Peyer's patch (tissue), 4 donors: ENCODE measurements at regions not wholly inside any gene's neighbourhood (a gene's known extent, or its start where the extent isn't known, plus 50 kb on each side); places are given as distances from the start of the nearest gene placed in this dataset.

ENCODE experiments used
- CTCF ChIP-seq, 6 experiments: fragments of 450-650 bp in 4 of 6; fragments of 200-600 bp in 2 of 6; sonication (generic) in 1 of 6; IDR thresholded peaks; one replicate each; pipeline ENCODE4 v1.5.1; 2017 to 2019; ENCODE audit warnings: antibody characterized with exemption in 6 of 6, mild to moderate bottlenecking in 3 of 6, moderate library complexity in 1 of 6
- POLR2A ChIP-seq, 2 donors: fragments of 450-650 bp; IDR thresholded peaks; one replicate each; pipeline ENCODE4 v1.5.1; 2017; ENCODE audit warnings: antibody characterized with exemption in 2 of 2, mild to moderate bottlenecking in 2 of 2, moderate library complexity in 2 of 2

DNA sequence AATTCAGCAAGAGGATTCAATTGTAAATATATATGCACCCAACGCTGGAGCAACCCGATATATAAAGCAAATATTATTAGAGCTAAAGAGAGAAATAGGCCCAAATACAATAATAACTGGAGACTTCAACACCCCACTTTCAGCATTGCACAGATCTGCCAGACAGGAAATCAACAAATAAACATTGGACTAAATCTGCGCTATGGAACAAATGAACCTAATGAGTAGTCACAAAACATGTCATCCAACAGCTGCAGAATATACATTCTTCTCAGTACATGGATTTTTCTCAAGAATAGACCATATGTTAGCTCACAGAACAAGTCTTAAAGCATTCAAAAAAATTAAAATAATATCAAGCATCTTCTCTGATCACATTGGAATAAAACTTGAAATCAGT, 86.1 kb upstream of the SLC1A1 start:
- TF ChIP-seq CTCF (IDR thresholded peaks at IDR 0.05) (no peak), POLR2A (IDR thresholded peaks at IDR 0.05) (no peak)
